ENCODE measurements at regions not wholly inside any gene's neighbourhood (a gene's known extent, or its start where the extent isn't known, plus 50 kb on each side); places are given as distances from the start of the nearest gene placed in this dataset.

- H3K4me3 ChIP-seq (ENCODE audit: low read depth, low read length) = no peak overlapping the region
- in situ Hi-C loops (cut with HindIII; ENCODE audit: low sequenced_read_pairs) = no loop called here
- no peak for DNase-seq (ENCODE audit: low read depth, low spot score)
- TF ChIP-seq, protein P1, sequence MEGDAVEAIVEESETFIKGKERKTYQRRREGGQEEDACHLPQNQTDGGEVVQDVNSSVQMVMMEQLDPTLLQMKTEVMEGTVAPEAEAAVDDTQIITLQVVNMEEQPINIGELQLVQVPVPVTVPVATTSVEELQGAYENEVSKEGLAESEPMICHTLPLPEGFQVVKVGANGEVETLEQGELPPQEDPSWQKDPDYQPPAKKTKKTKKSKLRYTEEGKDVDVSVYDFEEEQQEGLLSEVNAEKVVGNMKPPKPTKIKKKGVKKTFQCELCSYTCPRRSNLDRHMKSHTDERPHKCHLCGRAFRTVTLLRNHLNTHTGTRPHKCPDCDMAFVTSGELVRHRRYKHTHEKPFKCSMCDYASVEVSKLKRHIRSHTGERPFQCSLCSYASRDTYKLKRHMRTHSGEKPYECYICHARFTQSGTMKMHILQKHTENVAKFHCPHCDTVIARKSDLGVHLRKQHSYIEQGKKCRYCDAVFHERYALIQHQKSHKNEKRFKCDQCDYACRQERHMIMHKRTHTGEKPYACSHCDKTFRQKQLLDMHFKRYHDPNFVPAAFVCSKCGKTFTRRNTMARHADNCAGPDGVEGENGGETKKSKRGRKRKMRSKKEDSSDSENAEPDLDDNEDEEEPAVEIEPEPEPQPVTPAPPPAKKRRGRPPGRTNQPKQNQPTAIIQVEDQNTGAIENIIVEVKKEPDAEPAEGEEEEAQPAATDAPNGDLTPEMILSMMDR (IDR thresholded peaks at IDR 0.05; ENCODE audit: low read depth, low read length) = no peak
These were observed 58.6 kb upstream of the GJB5 start for GRCh38 chr1:34696230-34696629.

- H3K4me3 ChIP-seq (ENCODE audit: low read depth, low read length) = no peak overlapping the region
- DNase-seq (ENCODE audit: low read depth, low spot score) = no peak
- TF ChIP-seq, protein P1 (IDR thresholded peaks at IDR 0.05; ENCODE audit: low read depth, low read length) = no peak
- in situ Hi-C loops (cut with HindIII; ENCODE audit: low sequenced_read_pairs) = no loop called here
These were observed 57.9 kb upstream of the GJB5 start for GRCh38 chr1:34696981-34697380.

DNA sequence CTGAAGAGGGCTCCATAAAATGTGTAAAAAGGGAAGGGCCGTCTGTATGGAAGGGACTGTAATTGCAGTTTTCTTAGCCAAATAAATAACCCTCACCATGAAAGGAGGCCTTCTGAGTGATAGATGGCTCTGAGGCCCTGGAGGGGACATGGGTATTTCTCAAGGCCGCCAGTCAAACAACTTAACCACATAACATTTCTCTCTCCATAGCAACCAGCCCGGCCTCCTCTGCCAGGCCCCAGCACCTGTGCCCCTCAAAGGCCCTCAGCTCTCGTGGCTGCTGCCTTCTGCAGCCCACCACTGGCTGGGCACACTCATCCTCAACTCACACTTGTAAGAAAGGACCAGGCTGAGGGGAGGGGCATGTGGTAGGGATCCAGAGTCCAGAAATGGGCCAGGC lies 57.0 kb upstream of the GJB5 start:
- DNase-seq (ENCODE audit: low read depth, low spot score) = no peak
- no peak overlapping the region for H3K4me3 ChIP-seq (ENCODE audit: low read depth, low read length)
- TF ChIP-seq, protein P1 (IDR thresholded peaks at IDR 0.05; ENCODE audit: low read depth, low read length) = no peak
- in situ Hi-C loops (cut with HindIII; ENCODE audit: low sequenced_read_pairs) = no loop called here

DNA sequence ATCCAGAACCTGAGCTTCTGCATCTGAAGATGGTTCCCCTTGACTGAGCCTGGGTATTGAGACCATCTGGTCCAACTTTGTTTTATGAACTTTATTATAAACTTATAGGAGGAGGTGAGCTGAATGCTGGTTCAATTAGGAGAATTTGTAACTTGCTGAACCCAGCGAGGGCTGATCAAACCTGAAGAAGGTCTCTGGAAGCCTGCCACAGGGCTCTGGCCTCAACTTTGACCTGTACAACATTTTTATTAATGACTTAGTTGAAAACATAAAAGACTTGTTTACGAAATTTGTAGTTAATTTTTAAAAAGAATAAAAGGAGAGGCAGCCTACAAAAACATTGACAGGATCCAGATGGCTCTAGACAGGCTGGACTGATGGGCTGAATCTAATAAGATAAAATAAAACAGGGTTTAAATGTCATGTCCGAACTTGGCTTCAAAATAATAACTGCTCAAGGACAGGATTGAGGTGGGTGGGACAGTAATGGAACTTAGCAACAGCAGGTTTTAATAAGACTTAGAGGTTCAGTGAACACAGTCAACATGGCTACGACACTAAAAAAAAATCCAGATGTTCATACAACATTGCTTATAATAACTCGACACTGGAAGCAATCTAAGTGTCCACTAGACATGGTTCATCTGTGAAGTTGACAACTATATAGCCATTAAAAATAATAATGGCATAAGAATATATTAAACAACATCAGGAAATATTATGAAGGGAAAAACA lies 53.4 kb upstream of the GJB5 start:
- H3K4me3 ChIP-seq (ENCODE audit: low read depth, low read length) = no peak overlapping the region
- TF ChIP-seq, protein P1 (IDR thresholded peaks at IDR 0.05; ENCODE audit: low read depth, low read length) = no peak
- DNase-seq (ENCODE audit: low read depth, low spot score) = no peak
- in situ Hi-C loops (cut with HindIII; ENCODE audit: low sequenced_read_pairs) = no loop called here
